Kidney epithelial cell (primary cell): ENCODE measurements at regions not wholly inside any gene's neighbourhood (a gene's known extent, or its start where the extent isn't known, plus 50 kb on each side); places are given as distances from the start of the nearest gene placed in this dataset.

ENCODE experiments used
- DNase-seq: peaks from one replicate; pipeline ENCODE4 v3.0.0-alpha.2; 2010; ENCODE audit warnings: low read depth
- H3K27me3 ChIP-seq: 2 replicates; pipeline ENCODE4 v1.6.0; 2011; ENCODE audit warnings: low read length; ENCODE audit not compliant: control insufficient read depth, insufficient read depth
- H3K36me3 ChIP-seq: 2 replicates; pipeline ENCODE4 v1.5.1; 2011; ENCODE audit warnings: low read length; ENCODE audit not compliant: control insufficient read depth, insufficient read depth
- H3K4me3 ChIP-seq: 2 replicates; pipeline ENCODE4 v1.5.1; 2011; ENCODE audit warnings: low read depth, mild to moderate bottlenecking, control low read depth, low read length
- TF ChIP-seq, protein P1 (sequence below): IDR thresholded peaks from 2 replicates; pipeline ENCODE4 v1.5.1; 2011; ENCODE audit warnings: mild to moderate bottlenecking, moderate library complexity, low read length, control low read depth, inconsistent platforms; ENCODE audit not compliant: insufficient read depth, poor library complexity, severe bottlenecking

GRCh38 chr7:91674470-91674869 lies 206.0 kb downstream of the MTERF1 start:
- Histone ChIP-seq H3K4me3 (no peak overlapping the region), H3K27me3 (no peaks in the 10 kb centered on the region), H3K36me3 (no peaks in the 10 kb centered on the region)
- TF ChIP-seq, protein P1, sequence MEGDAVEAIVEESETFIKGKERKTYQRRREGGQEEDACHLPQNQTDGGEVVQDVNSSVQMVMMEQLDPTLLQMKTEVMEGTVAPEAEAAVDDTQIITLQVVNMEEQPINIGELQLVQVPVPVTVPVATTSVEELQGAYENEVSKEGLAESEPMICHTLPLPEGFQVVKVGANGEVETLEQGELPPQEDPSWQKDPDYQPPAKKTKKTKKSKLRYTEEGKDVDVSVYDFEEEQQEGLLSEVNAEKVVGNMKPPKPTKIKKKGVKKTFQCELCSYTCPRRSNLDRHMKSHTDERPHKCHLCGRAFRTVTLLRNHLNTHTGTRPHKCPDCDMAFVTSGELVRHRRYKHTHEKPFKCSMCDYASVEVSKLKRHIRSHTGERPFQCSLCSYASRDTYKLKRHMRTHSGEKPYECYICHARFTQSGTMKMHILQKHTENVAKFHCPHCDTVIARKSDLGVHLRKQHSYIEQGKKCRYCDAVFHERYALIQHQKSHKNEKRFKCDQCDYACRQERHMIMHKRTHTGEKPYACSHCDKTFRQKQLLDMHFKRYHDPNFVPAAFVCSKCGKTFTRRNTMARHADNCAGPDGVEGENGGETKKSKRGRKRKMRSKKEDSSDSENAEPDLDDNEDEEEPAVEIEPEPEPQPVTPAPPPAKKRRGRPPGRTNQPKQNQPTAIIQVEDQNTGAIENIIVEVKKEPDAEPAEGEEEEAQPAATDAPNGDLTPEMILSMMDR = no peak
- no peak for DNase-seq

DNA sequence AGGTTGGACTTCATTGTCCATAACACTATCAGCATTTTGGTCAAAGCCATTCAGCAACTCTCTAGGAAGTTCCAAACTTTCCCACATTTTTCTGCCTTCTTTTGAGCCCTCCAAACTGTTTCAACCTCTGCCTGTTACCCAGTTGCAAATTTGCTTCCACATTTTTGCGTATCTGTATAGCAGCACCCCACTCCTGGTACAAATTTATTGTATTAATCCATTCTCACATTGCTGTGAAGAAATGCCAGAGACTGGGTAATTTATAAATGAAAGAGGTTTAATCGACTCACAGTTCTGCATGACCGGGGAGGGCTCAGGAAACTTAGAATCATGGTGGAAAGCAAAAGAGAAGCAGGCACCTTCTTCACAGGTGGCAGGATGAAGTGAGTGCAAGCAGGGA lies 198.8 kb downstream of the MTERF1 start:
- no peak for DNase-seq
- no peaks in the 10 kb centered on the region for H3K36me3 ChIP-seq
- TF ChIP-seq, protein P1 = no peak
- H3K4me3 ChIP-seq = no peak overlapping the region
- no peaks in the 10 kb centered on the region for H3K27me3 ChIP-seq

GRCh38 chr7:91683823-91684222 lies 196.7 kb downstream of the MTERF1 start:
- H3K4me3 ChIP-seq = no peak overlapping the region
- TF ChIP-seq, protein P1 = no peak
- H3K27me3 ChIP-seq = no peaks in the 10 kb centered on the region
- DNase-seq = no peak
- no peaks in the 10 kb centered on the region for H3K36me3 ChIP-seq

- Histone ChIP-seq H3K27me3 (no peaks in the 10 kb centered on the region), H3K36me3 (no peaks in the 10 kb centered on the region), H3K4me3 (no peak overlapping the region)
- TF ChIP-seq, protein P1 = no peak
- no peak for DNase-seq
Measured at GRCh38 chr7:91685544-91685943, 195.0 kb downstream of the MTERF1 start.

- no peak for DNase-seq
- Histone ChIP-seq H3K36me3 (no peaks in the 10 kb centered on the region), H3K4me3 (no peak overlapping the region), H3K27me3 (no peaks in the 10 kb centered on the region)
- TF ChIP-seq, protein P1 = no peak
Measured at GRCh38 chr7:91690541-91691070, 189.9 kb downstream of the MTERF1 start.

GRCh38 chr7:91691865-91692264 lies 188.6 kb downstream of the MTERF1 start:
- Histone ChIP-seq H3K4me3 (no peak overlapping the region), H3K36me3 (no peaks in the 10 kb centered on the region), H3K27me3 (no peaks in the 10 kb centered on the region)
- TF ChIP-seq, protein P1 = no peak
- no peak for DNase-seq
